GM19023 (cell line): ENCODE measurements at regions not wholly inside any gene's neighbourhood (a gene's known extent, or its start where the extent isn't known, plus 50 kb on each side); places are given as distances from the start of the nearest gene placed in this dataset.
"Not testable (repeated sequence)": the region's sequence is repeated elsewhere in the genome, so short reads cannot be mapped to it uniquely, and the experiment has no call there.

ENCODE experiments used
- ATAC-seq: cut with Tn5 transposase; IDR thresholded peaks from one replicate; pipeline ENCODE4 v1.9.1; 2021; ENCODE audit warnings: mild to moderate bottlenecking, moderate library complexity; ENCODE audit not compliant: unreplicated experiment

- ATAC-seq: no peak
These were observed 1049.3 kb downstream of the GALC start for GRCh38 chr14:86943391-86944365.

GRCh38 chr14:86942936-86943335, 1050.0 kb downstream of the GALC start:
- no peak for ATAC-seq

- ATAC-seq: no peak
These were observed 1052.9 kb downstream of the GALC start for GRCh38 chr14:86940106-86940505.

DNA sequence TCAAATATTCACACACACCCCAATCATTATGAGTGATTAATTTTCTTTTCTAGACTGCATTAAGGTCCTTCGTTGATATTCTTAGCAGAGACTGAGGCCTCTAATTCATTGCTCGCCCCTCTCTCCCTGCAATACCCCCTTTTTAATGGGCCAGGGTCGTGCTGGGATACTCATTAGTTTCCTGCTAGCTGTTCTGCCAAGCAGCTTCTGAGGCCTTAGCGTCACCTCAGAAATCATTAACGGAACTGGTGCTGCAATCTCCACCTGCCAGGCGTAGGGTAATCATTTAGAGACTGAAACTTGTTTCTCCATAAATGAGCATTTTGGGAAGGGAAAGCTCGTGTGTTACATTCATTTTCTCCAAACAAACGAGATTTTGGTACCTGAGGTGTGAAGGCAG, 1054.7 kb downstream of the GALC start:
- no peak for ATAC-seq

DNA sequence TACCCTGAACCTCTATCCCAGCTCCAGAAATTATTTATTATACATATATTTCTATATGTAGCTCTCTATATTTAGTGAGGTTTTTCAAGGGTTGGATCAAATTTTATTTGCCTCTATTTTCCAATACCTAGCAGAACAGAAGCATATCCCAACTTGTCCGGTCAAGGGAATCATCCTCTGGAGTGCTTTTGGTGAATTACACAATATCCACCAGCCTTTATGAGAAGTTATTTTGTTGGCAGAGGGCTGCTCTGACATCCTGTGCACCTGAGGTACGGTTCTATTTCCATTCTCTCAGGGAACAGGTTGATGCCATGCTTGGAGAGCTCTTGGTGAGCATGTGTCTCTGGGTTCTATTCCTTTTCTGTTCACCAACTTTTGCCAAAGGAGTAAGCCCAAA, 1056.4 kb downstream of the GALC start:
- ATAC-seq: no peak

DNA sequence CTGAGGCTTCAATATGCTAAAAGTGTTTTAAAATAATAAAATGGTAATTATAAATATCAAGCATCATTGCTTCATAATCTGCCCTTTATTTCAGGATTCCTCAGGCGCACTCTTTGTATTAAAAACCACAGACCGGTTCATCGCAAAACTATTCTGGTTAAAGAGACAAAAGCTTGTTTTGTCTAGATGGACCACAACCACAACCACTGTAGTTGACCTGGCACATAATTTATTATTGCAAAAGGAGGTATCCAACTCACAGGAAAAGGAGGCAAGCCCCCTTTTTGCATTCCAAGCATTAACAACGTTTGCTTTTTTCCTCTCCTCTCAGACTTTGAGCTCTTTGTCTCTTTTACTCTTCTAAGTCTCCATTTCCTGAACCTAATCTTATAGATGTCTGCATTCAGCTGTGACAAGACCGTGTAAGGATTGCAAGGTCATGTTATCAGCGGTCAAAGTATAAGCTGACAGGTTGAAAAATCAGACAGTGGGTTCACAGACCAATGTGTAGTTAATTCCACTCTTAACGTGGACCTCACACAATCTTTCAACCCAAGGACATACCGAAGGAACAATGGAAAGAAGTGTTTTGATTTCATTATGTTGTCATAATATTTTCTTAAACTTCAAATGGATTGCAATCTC, 1057.6 kb downstream of the GALC start:
- ATAC-seq: no peak

GRCh38 chr14:86933958-86934595, 1058.9 kb downstream of the GALC start:
- no peak for ATAC-seq

DNA sequence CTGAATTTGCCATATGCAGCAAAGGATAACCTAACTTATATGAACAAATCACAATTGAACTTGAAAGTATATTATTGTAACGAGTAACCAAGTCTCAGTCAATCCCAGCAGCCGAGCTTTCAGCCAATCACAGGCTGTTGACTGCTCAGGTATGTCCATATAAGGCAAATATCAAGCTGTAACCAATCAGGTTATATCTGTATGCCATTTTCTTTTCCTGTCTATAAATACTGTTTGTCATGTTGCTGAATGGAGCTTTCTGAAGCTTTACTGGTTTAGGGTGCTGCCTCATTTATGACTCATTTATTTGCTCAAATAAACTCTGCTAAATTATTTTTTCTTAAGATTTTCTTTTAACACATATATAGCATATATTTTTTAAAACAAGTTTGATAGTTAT, 1059.5 kb downstream of the GALC start:
- ATAC-seq: no peak

DNA sequence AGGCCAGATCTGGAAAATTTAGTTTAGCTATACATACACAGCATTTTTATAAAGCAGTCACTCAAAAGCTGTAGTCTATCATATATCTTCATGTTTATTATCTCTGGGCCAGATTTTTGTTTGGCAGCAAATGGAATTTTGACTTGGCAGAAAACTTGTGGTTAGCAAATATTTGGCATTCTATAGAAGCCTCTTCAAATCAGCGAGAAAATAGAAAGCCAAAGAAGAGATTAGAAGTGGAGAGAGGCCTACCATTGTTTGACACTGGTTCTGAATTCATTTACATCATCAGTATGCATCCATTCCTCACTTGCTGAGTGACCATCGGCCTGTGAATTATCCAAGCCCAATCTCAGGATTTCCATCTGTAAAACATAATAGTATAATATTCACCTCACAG, 1077.6 kb downstream of the GALC start:
- no peak for ATAC-seq

GRCh38 chr14:86912709-86913108, 1080.3 kb downstream of the GALC start:
- no peak for ATAC-seq

- no peak for ATAC-seq
These were observed 1081.5 kb downstream of the GALC start for GRCh38 chr14:86911486-86911885.

DNA sequence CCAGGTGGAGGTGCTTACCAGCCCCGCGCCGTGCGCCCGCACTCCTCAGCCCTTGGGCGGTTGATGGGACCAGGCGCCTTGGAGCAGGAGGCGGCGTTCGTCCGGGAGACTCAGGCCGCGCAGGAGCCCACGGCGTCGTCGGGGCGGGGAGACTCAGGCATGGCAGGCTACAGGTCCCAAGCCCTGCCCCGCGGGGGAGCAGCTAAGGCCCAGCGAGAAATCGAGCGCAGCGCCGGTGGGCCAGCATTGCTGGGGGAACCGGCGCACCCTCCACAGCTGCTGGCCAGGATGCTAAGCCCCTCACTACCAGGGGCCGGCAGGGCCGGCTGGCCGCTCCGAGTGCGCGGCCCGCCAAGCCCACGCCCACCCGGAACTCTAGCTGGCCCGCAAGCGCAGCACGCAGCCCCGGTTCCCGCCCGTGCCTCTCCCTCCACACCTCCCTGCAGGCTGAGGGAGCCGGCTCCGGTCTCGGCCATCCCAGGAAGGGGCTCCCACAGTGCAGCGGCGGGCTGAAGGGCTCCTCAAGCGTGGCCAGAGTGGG, 1087.5 kb downstream of the GALC start:
- not testable (repeated sequence) for ATAC-seq

- no peak for ATAC-seq
These were observed 1090.6 kb downstream of the GALC start for GRCh38 chr14:86902176-86902950.

- ATAC-seq: no peak
These were observed 1095.1 kb downstream of the GALC start for GRCh38 chr14:86897704-86898513.

GRCh38 chr14:86897224-86897623, 1095.8 kb downstream of the GALC start:
- no peak for ATAC-seq

GRCh38 chr14:86896701-86897100, 1096.3 kb downstream of the GALC start:
- ATAC-seq: no peak

DNA sequence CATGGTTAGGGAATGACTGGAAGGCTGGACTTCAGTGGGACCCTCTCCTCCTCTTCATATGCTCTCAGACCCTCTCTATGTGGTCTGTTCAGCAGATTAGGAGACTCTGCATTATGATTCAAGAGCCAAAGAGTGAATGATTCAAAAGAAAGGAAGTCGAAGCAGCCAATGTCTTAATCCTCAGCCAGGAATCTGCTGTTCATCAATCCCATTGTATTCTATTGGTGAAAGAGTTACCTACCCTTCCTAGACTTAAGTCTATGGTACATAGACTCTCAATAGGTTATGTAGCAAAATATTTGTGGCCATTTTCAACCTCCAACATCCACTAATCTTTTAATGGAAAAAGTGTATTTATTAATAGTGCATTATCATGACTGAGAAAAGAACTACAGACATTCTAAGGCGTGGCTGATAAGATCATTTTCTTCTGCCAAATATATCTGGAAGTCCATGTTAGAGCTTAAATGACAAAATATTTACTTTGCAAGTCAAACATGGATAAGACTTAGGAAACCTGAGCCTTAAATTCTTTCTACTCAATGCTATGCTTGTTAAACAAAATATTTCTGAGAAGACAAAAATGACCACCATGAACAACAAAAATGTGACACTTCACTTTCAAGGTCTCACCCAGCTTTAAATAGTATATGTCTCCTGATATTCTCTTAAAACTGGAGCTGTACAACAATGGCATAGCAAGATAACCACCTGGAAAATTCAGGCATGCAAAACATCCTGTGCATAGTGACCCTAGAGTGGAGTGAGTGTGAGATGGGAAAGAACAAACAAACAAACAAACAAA, 1100.6 kb downstream of the GALC start:
- no peak for ATAC-seq

- ATAC-seq: no peak
These were observed 1107.7 kb downstream of the GALC start for GRCh38 chr14:86885280-86885679.

DNA sequence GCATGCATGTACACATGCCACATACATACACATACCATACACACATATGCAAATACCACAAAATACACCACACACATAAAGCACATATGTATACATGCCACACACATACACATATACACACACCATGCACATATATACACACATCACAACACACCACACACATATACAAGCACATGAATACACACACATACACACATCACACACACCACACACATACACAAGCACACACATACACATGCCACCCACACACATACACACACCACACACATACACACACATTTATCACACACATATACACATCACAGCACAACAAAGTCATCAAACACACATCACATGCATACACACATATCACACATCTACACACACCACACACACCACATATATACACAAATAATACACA, 1108.5 kb downstream of the GALC start:
- no peak for ATAC-seq
